NCI-H146 (cell line): ENCODE measurements at regions not wholly inside any gene's neighbourhood (a gene's known extent, or its start where the extent isn't known, plus 50 kb on each side); places are given as distances from the start of the nearest gene placed in this dataset.
"Not testable (repeated sequence)": the region's sequence is repeated elsewhere in the genome, so short reads cannot be mapped to it uniquely, and the experiment has no call there.

Source experiments
- DNase-seq: peaks from one replicate; lab custom pipeline; 2025; lab: John Stamatoyannopoulos, UW

- peak; percentile 46 for DNase-seq
Measured at GRCh38 chr5:53733853-53734252, 173.4 kb downstream of the NDUFS4 start.

GRCh38 chr5:53738105-53738504 lies 177.7 kb downstream of the NDUFS4 start:
- DNase-seq, result no peak

- DNase-seq, result no peak
Measured at GRCh38 chr5:53739111-53739510, 178.7 kb downstream of the NDUFS4 start.

GRCh38 chr5:53749621-53750020 lies 189.2 kb downstream of the NDUFS4 start:
- DNase-seq, result no peak

- not testable (repeated sequence) for DNase-seq
Measured at GRCh38 chr5:53752282-53752681, 191.8 kb downstream of the NDUFS4 start.

GRCh38 chr5:53766673-53767072 lies 206.2 kb downstream of the NDUFS4 start:
- no peak for DNase-seq

DNA sequence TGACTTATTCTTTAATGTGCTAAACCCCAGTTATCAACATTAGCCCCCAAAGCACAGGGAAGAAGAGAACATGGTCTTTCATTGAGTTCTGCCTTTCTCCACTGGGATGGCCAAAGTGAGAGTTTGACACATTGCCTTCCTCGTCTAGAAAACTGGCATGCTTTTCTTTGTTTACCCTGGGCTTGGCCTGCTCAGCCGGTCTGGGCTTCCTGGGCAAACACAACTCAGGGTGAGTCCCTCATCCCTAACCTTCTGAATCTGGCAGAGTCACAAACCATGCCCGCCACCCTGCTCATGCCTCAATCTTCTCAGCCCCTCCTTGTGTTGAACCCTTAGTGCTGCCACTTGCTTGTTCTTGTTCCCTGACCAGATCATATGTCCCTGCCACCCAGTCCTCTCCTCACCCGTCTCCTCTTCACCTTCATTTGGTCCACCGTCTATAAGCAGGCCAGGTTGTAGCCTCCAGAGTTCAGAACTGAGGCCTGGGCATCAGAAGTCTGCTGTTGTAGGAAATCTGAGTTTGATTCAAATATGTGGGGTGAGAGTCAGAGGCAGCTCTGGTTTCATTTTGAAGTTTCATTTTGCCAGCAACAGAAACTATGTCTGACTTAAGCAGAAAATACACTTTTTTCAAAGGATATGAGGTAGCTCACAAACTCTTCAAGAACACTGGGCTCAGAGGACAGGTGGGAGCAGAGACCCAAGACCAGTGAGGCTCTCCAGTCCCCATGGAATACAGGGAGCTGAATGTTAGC lies 217.6 kb downstream of the NDUFS4 start:
- no peak for DNase-seq

DNA sequence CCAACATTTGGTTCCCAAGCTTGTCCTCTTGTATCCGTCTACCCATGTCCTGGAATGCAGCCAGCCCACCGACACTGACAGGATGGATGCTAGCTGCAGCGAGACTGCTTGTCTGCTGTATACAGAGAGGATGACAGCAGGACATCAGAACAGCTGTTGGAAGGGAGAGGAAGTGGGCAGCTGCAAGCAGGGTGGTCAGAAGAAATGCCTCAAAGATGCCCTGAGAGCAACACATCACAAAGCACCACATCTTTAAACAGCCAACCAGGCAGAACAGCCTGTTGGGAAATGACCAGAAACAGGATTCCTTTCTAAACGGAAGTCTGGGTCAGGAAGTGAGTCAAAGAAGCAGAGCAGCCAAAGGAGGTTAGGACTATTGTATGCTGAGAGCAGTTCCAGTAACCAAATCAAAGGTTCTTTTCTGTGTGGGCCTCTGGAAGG lies 219.1 kb downstream of the NDUFS4 start:
- DNase-seq, result peak; percentile 6

DNA sequence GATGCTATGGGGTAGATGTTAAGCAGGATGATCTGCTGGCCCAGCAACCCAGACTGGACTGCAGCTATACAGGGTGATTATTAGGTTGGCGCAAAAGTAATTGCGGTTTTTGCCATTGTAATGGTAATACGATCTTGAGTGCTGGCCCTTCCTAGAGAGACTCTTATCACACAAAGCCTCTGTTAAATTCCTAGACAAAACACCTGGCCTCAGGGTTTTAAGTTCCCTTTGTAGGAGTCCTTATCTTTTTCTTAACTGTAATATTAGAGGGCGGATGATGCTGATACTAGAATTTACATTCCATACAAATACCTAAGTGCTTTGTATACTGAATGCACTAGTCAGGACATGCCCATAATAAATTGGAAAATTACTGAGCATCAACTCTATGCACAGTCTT lies 222.2 kb downstream of the NDUFS4 start:
- peak; percentile 88 for DNase-seq

GRCh38 chr5:53783624-53784228 lies 223.3 kb downstream of the NDUFS4 start:
- DNase-seq, result peak; percentile 19

GRCh38 chr5:53784596-53784995 lies 224.2 kb downstream of the NDUFS4 start:
- peak; percentile 6 for DNase-seq

DNA sequence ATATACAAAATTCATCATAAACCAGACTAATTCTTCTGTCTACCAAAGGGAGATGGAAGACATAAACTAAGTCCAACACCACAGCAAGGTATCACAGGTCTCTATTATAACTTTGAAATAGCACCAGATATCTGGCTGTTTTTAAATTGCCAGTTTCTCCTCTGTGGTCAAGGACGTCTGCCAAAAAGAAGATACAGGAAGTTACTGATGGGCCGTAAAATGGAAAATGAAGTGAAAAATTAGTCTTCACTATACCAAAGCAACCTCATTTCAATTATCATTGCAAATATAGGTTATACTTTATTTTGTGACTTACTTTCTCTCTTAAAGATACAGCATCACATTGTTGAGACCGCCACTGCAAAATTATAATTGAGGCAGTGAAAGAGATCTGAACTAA lies 225.5 kb downstream of the NDUFS4 start:
- no peak for DNase-seq

- no peak for DNase-seq
Measured at GRCh38 chr5:53790026-53790425, 229.6 kb downstream of the NDUFS4 start.

DNA sequence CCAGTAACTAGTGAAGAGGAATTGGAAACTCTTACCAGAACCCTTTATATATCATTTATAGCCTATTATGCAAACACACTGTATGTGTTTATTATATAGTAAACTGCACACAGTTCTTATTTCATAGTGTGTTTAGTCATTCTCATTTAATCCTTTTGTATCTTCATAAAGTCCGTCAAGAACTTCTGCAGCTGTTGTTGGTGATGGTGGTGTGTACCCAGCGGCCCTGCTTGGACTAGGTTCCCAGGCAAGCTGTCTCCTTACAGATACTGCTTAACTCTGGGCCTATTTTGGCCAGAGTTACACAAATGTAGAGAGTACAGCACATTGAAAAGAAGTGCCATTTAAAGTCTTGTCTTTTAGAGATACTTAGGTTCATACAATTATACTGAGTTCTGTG lies 231.9 kb downstream of the NDUFS4 start:
- DNase-seq, result no peak

DNA sequence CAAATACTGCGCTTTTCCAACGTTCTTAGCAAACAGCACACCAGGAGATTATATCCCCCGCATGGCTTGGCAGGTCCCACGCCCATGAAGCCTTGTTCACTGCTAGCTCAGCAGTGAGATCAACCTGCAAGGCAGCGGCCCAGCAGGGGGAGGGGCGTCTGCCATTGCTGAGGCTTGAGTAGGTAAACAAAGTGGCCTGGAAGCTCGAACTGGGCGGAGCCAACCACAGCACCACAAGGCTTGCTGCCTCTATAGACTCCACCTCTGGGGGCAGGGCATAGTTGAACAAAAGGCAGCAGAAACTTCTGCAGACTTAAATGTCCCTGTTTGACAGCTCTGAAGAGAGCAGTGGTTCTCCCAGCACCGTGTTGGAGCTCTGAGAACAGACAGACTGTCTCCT lies 239.2 kb downstream of the NDUFS4 start:
- DNase-seq, result not testable (repeated sequence)

DNA sequence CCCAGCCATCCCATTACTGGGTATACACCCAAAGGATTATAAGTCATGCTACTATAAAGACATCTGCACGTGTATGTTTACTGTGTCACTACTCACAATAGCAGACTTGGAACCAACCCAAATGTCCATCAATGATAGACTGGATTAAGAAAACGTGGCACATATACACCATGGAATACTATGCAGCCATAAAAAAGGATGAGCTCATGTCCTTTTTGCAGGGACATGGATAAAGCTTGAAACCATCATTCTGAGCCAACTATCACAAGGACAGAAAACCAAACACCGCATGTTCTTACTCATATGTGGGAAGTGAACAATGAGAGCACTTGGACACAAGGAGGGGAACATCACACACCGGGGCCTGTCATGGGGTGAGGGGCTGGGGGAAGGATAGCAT lies 248.0 kb downstream of the NDUFS4 start:
- DNase-seq, result not testable (repeated sequence)

DNA sequence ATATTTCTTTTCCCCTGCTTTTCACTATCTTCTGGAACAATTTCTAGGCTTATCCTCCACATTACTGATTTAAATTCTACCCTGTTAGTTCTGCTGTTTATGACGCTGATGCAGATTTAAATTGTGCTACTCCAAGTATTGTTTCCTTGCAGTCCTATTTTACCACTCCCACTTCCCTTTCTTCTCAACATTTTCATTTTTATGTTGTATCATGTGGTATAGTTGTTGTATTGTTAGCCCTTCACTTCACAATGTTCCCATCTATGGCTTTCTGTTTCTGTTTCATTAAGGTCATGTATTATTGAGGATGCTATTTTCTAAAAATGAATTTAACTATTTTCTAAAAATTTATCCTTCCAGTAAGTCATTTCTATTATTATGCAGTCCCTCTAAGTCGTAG lies 254.4 kb downstream of the NDUFS4 start:
- no peak for DNase-seq

GRCh38 chr5:53815471-53815870 lies 255.0 kb downstream of the NDUFS4 start:
- no peak for DNase-seq

DNA sequence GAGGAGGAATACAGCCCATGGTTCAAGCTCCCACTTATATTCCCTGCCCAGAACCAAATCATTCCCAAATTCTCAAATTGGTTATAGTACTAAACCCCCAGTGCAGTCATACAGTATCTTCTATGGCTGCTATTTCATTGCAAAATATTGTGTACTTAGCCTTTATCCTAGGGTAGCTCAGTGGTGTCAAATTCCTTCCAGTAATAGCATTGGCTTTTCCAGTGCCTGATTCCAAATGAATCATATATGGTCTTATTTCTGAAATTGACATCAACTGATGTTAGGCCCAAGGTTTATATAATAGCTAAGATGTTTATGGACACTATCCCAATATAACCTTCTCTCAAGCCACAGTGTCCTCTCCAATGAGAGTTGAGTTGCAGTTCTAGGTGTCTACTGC lies 256.7 kb downstream of the NDUFS4 start:
- no peak for DNase-seq

DNA sequence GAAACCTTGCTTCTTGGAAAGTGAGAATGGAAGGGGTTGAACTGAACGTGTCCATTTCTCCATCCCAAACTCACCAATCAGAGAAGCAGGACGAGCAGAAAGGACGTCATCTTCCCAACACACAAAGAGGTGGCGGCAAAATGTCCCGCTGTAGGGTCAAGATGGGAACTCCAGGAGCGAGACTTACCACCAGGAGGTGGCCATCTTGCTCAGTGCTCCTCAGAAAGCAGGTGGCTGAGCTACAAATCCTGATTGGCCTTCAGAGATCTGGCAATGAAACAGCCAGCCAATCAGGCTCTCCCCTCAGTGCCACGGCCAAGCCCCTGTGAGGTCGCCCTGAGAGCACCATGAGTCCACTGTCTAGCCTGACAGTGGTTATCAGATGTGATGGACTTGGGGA lies 259.0 kb downstream of the NDUFS4 start:
- DNase-seq, result no peak

GRCh38 chr5:53820119-53820801 lies 259.8 kb downstream of the NDUFS4 start:
- no peak for DNase-seq

GRCh38 chr5:53820802-53821171 lies 260.3 kb downstream of the NDUFS4 start:
- no peak for DNase-seq

GRCh38 chr5:53825016-53825415 lies 264.6 kb downstream of the NDUFS4 start:
- DNase-seq, result no peak
